Endothelial cell of umbilical vein (primary cell): ENCODE measurements at regions not wholly inside any gene's neighbourhood (a gene's known extent, or its start where the extent isn't known, plus 50 kb on each side); places are given as distances from the start of the nearest gene placed in this dataset.

Experiments
- BruUV-seq: library from RNA; stranded (reverse); fragments of 400-500 nt; replicated peaks from 2 replicates; lab custom pipeline; 2021; lab: Mats Ljungman, UMichigan
- CTCF ChIA-PET: fragments of 300-600, 350-600 bp; sonication (Branson Sonifier 250); formaldehyde crosslinking; loops from one replicate; lab custom pipeline; 2021; ENCODE audit warnings: antibody characterized with exemption, inconsistent platforms; lab: Charles Lee
- POLR2A ChIA-PET: fragments of 300-600, 350-600 bp; sonication (Branson Sonifier 250); formaldehyde crosslinking; loops from one replicate; lab custom pipeline; 2021; ENCODE audit warnings: antibody characterized with exemption, inconsistent platforms; lab: Charles Lee
- DNase-seq: peaks from one replicate; pipeline ENCODE4 v3.0.0-alpha.2; 2011; ENCODE audit warnings: low read depth, low spot score
- FAIRE-seq: peaks from 2 replicates; lab custom pipeline; 2011; peaks lifted over from hg19 to GRCh38; lab: Jason Lieb, UNC
- H2AFZ ChIP-seq: 2 replicates; pipeline ENCODE4 v1.6.0; 2012; ENCODE audit warnings: low read depth, low read length, control low read depth, inconsistent platforms
- H3K27ac ChIP-seq: 2 replicates; pipeline ENCODE4 v1.5.1; 2011; ENCODE audit warnings: low read depth, mild to moderate bottlenecking, control low read depth, low read length, moderate library complexity; ENCODE audit not compliant: insufficient read depth
- H3K27me3 ChIP-seq, 2 experiments: 2 replicates each; pipeline versions ENCODE4 v1.6.0 to v1.6.1; 2011; ENCODE audit warnings: low read length in 2 of 2, mixed read lengths in 1 of 2; ENCODE audit not compliant: control insufficient read depth in 2 of 2, insufficient read depth in 2 of 2
- H3K36me3 ChIP-seq, 2 experiments: 2 replicates in 1 of 2; 3 replicates in 1 of 2; pipeline ENCODE4 v1.5.1; 2011; ENCODE audit warnings: low read length in 2 of 2, mild to moderate bottlenecking in 1 of 2, moderate library complexity in 1 of 2; ENCODE audit not compliant: control insufficient read depth in 2 of 2, insufficient read depth in 2 of 2; ENCODE audit errors: extremely low read depth in 1 of 2
- H3K4me1 ChIP-seq: 3 replicates; pipeline ENCODE4 v1.5.1; 2011; ENCODE audit warnings: mild to moderate bottlenecking, low read length; ENCODE audit not compliant: control insufficient read depth, insufficient read depth; ENCODE audit errors: extremely low read depth
- H3K4me2 ChIP-seq: 2 replicates; pipeline ENCODE4 v1.6.1; 2011; ENCODE audit warnings: low read length, control low read depth, mixed read lengths; ENCODE audit not compliant: insufficient read depth
- H3K4me3 ChIP-seq, 3 experiments: fragments of 200-600 bp in 1 of 3; sonication (generic), shearing (Covaris generic) in 1 of 3; replicated peaks in 1 of 3; 2 replicates each; pipeline ENCODE4 v1.5.1; 2011 to 2016; ENCODE audit warnings: control low read depth in 3 of 3, low read length in 3 of 3, mild to moderate bottlenecking in 2 of 3, inconsistent platforms in 1 of 3, low read depth in 1 of 3, moderate library complexity in 1 of 3; ENCODE audit not compliant: insufficient read depth in 1 of 3
- H3K79me2 ChIP-seq: 2 replicates; pipeline ENCODE4 v1.6.0; 2012; ENCODE audit warnings: low read length, inconsistent platforms; ENCODE audit not compliant: control insufficient read depth, insufficient read depth
- H3K9ac ChIP-seq: replicated peaks from 2 replicates; pipeline ENCODE3; 2011; ENCODE audit warnings: low read length, control low read depth; ENCODE audit not compliant: insufficient read depth; ENCODE audit errors: extremely low read depth
- H3K9me1 ChIP-seq: replicated peaks from 3 replicates; pipeline ENCODE4 v1.6.0; 2011; ENCODE audit warnings: mild to moderate bottlenecking, low read length; ENCODE audit not compliant: control insufficient read depth, insufficient read depth; ENCODE audit errors: extremely low read depth
- H3K9me3 ChIP-seq: replicated peaks from 2 replicates; pipeline ENCODE4 v1.5.1; 2012; ENCODE audit warnings: low read length, inconsistent platforms; ENCODE audit not compliant: control insufficient read depth, insufficient read depth
- H4K20me1 ChIP-seq: replicated peaks from 2 replicates; pipeline ENCODE3; 2011; ENCODE audit warnings: mild to moderate bottlenecking, low read length; ENCODE audit not compliant: control insufficient read depth, insufficient read depth; ENCODE audit errors: extremely low read depth
- CTCF ChIP-seq, 2 donors: IDR thresholded peaks; 1 replicate in 1 of 2; 2 replicates in 1 of 2; pipeline ENCODE4 v1.5.1; 2011; ENCODE audit warnings: low read length in 2 of 2, mild to moderate bottlenecking in 2 of 2, moderate library complexity in 2 of 2, control low read depth in 1 of 2, inconsistent platforms in 1 of 2, low read depth in 1 of 2; ENCODE audit not compliant: insufficient read depth in 1 of 2; ENCODE audit errors: extremely low read depth in 1 of 2
- EZH2 ChIP-seq: IDR thresholded peaks from 2 replicates; pipeline ENCODE4 v1.6.1; 2012; ENCODE audit warnings: borderline replicate concordance, low read depth, mild to moderate bottlenecking, moderate library complexity, low read length, inconsistent platforms; ENCODE audit not compliant: severe bottlenecking
- JUN ChIP-seq: IDR thresholded peaks from 2 replicates; pipeline ENCODE4 v1.6.1; 2011; ENCODE audit warnings: borderline replicate concordance, low read depth; ENCODE audit not compliant: insufficient read length, insufficient read depth
- MAX ChIP-seq: IDR thresholded peaks from 2 replicates; pipeline ENCODE4 v1.6.1; 2011; ENCODE audit not compliant: insufficient read depth, insufficient read length
- POLR2A ChIP-seq: IDR thresholded peaks from 2 replicates; pipeline ENCODE4 v1.6.1; 2012; ENCODE audit warnings: low read depth, mild to moderate bottlenecking, control low read depth, low read length
- POLR2AphosphoS5 ChIP-seq: IDR thresholded peaks from 2 replicates; pipeline ENCODE4 v1.6.1; 2012; ENCODE audit warnings: low read depth, mild to moderate bottlenecking, control low read depth, low read length, moderate library complexity; ENCODE audit not compliant: insufficient read depth
- dilution Hi-C: fragments of 300-500 bp; cut with MboI; formaldehyde crosslinking; loops from one replicate; pipeline ENCODE4 v1.15.0; 2019; ENCODE audit warnings: low sequenced_read_pairs; ENCODE audit not compliant: extremely low pct_ligation_motif_present
- intact Hi-C: fragments of 100-400 bp; cut with micrococcal nuclease; formaldehyde crosslinking; loops from one replicate; pipeline ENCODE4 v1.10.0; 2022

GRCh38 chr7:16223963-16224707, 197.2 kb downstream of the CRPPA start:
- H2AFZ ChIP-seq = no peak overlapping the region
- no TSS peak for BruUV-seq
- FAIRE-seq = no peak
- no peaks in the 10 kb centered on the region for H3K4me1 ChIP-seq
- dilution Hi-C loops (no loop called here), intact Hi-C loops (no loop called here)
- no peak overlapping the region for H3K4me2 ChIP-seq
- H3K9ac ChIP-seq = no peak overlapping the region
- H3K9me1 ChIP-seq = no peaks in the 10 kb centered on the region
- no peaks in the 10 kb centered on the region for H3K27me3 ChIP-seq
- DNase-seq = no peak
- TF ChIP-seq JUN (no peak), POLR2A (no peak), CTCF (IDR thresholded peaks at IDR 0.05; ENCODE audit: extremely low read depth in 1 of 2, insufficient read depth in 1 of 2, low read depth in 1 of 2, low read length in 2 of 2) (no peak), POLR2AphosphoS5 (no peak), MAX (no peak), EZH2 (no peak)
- H3K9me3 ChIP-seq = no peaks in the 10 kb centered on the region
- H3K27ac ChIP-seq = no peak overlapping the region
- no peaks in the 10 kb centered on the region for H3K36me3 ChIP-seq
- ChIA-PET CTCF (no interaction called here), POLR2A (no interaction called here)
- H3K4me3 ChIP-seq = no peak overlapping the region
- no peaks in the 10 kb centered on the region for H4K20me1 ChIP-seq
- no peaks in the 10 kb centered on the region for H3K79me2 ChIP-seq
